ENCODE measurements at regions not wholly inside any gene's neighbourhood (a gene's known extent, or its start where the extent isn't known, plus 50 kb on each side); places are given as distances from the start of the nearest gene placed in this dataset.
A peak's percentile ranks its signal among the peaks of the same experiment; 100 is the strongest.

GRCh38 chr12:13288937-13289652, 92.6 kb downstream of the EMP1 start:
- H3K4me1 Mint-ChIP-seq (ENCODE audit: low read depth) = no peaks in the 10 kb centered on the region
- intact Hi-C loops (cut with micrococcal nuclease) = no loop called here
- H3K27ac Mint-ChIP-seq = no peak overlapping the region
- no peak for DNase-seq (ENCODE audit: low spot score)
- no peaks in the 10 kb centered on the region for H3K9me3 Mint-ChIP-seq
- H3K27me3 Mint-ChIP-seq (ENCODE audit: low read depth) = peaks cover 7% of the 10 kb centered on the region
- no peak overlapping the region for H3K4me3 Mint-ChIP-seq (ENCODE audit: low read depth)
- no peaks in the 10 kb centered on the region for H3K36me3 Mint-ChIP-seq (ENCODE audit: low read depth)

- Mint-ChIP-seq H3K36me3 (ENCODE audit: low read depth) (no peaks in the 10 kb centered on the region), H3K27ac (no peak overlapping the region), H3K27me3 (ENCODE audit: low read depth) (peaks cover 7% of the 10 kb centered on the region), H3K9me3 (no peaks in the 10 kb centered on the region), H3K4me1 (ENCODE audit: low read depth) (no peaks in the 10 kb centered on the region), H3K4me3 (ENCODE audit: low read depth) (no peak overlapping the region)
- intact Hi-C loops (cut with micrococcal nuclease) = no loop called here
- no peak for DNase-seq (ENCODE audit: low spot score)
Observed at GRCh38 chr12:13288501-13288900, 92.0 kb downstream of the EMP1 start.

GRCh38 chr12:13283867-13284266, 87.3 kb downstream of the EMP1 start:
- Mint-ChIP-seq H3K4me3 (ENCODE audit: low read depth) (no peak overlapping the region), H3K27ac (no peak overlapping the region), H3K4me1 (ENCODE audit: low read depth) (no peaks in the 10 kb centered on the region), H3K9me3 (no peaks in the 10 kb centered on the region), H3K36me3 (ENCODE audit: low read depth) (no peaks in the 10 kb centered on the region), H3K27me3 (ENCODE audit: low read depth) (peaks cover 7% of the 10 kb centered on the region)
- DNase-seq (ENCODE audit: low spot score) = no peak
- intact Hi-C loops (cut with micrococcal nuclease) = no loop called here

GRCh38 chr12:13282861-13283260, 86.3 kb downstream of the EMP1 start:
- H3K27me3 Mint-ChIP-seq (ENCODE audit: low read depth) = peaks cover 10% of the 10 kb centered on the region
- no peak overlapping the region for H3K4me3 Mint-ChIP-seq (ENCODE audit: low read depth)
- H3K36me3 Mint-ChIP-seq (ENCODE audit: low read depth) = no peaks in the 10 kb centered on the region
- H3K4me1 Mint-ChIP-seq (ENCODE audit: low read depth) = peaks cover 3% of the 10 kb centered on the region
- H3K27ac Mint-ChIP-seq = no peak overlapping the region
- H3K9me3 Mint-ChIP-seq = no peaks in the 10 kb centered on the region
- no peak for DNase-seq (ENCODE audit: low spot score)
- intact Hi-C loops (cut with micrococcal nuclease) = no loop called here

- peaks cover 28% of the 10 kb centered on the region for H3K27me3 Mint-ChIP-seq (ENCODE audit: low read depth)
- no peaks in the 10 kb centered on the region for H3K9me3 Mint-ChIP-seq
- H3K4me3 Mint-ChIP-seq (ENCODE audit: low read depth) = no peak overlapping the region
- no peaks in the 10 kb centered on the region for H3K36me3 Mint-ChIP-seq (ENCODE audit: low read depth)
- no peak overlapping the region for H3K27ac Mint-ChIP-seq
- intact Hi-C loops (cut with micrococcal nuclease) = loop anchor here (2.0 to 10.0 kb wide), 3 partner anchors 256 to 889 kb away; no protein-coding TSS in a partner anchor
- peak; percentile 34 for DNase-seq (ENCODE audit: low spot score)
- peaks cover 3% of the 10 kb centered on the region for H3K4me1 Mint-ChIP-seq (ENCODE audit: low read depth)
Observed at GRCh38 chr12:13278249-13278787, 81.8 kb downstream of the EMP1 start.

- peaks cover 28% of the 10 kb centered on the region for H3K27me3 Mint-ChIP-seq (ENCODE audit: low read depth)
- no peak overlapping the region for H3K4me3 Mint-ChIP-seq (ENCODE audit: low read depth)
- no peak overlapping the region for H3K27ac Mint-ChIP-seq
- H3K9me3 Mint-ChIP-seq = no peaks in the 10 kb centered on the region
- intact Hi-C loops (cut with micrococcal nuclease) = loop anchor here (5.0 to 10.0 kb wide), 2 partner anchors 388 to 890 kb away; no protein-coding TSS in a partner anchor
- peaks cover 3% of the 10 kb centered on the region for H3K4me1 Mint-ChIP-seq (ENCODE audit: low read depth)
- H3K36me3 Mint-ChIP-seq (ENCODE audit: low read depth) = no peaks in the 10 kb centered on the region
- DNase-seq (ENCODE audit: low spot score) = no peak
Observed at GRCh38 chr12:13277293-13277692, 80.8 kb downstream of the EMP1 start.

GRCh38 chr12:13275241-13276085, 78.9 kb downstream of the EMP1 start:
- Mint-ChIP-seq H3K27me3 (ENCODE audit: low read depth) (peaks cover 33% of the 10 kb centered on the region), H3K36me3 (ENCODE audit: low read depth) (no peaks in the 10 kb centered on the region), H3K27ac (no peak overlapping the region), H3K4me1 (ENCODE audit: low read depth) (peaks cover 3% of the 10 kb centered on the region), H3K4me3 (ENCODE audit: low read depth) (no peak overlapping the region), H3K9me3 (no peaks in the 10 kb centered on the region)
- intact Hi-C loops (cut with micrococcal nuclease) = loop anchor here (5.0 to 10.0 kb wide), 2 partner anchors 389 to 892 kb away; no protein-coding TSS in a partner anchor
- DNase-seq (ENCODE audit: low spot score) = no peak

- Mint-ChIP-seq H3K36me3 (ENCODE audit: low read depth) (no peaks in the 10 kb centered on the region), H3K4me3 (ENCODE audit: low read depth) (no peak overlapping the region), H3K9me3 (no peaks in the 10 kb centered on the region), H3K27ac (no peak overlapping the region), H3K4me1 (ENCODE audit: low read depth) (peaks cover 3% of the 10 kb centered on the region), H3K27me3 (ENCODE audit: low read depth) (peaks cover 29% of the 10 kb centered on the region)
- no peak for DNase-seq (ENCODE audit: low spot score)
- intact Hi-C loops (cut with micrococcal nuclease) = loop anchor here (10.0 kb wide), 1 partner anchor 391 kb away; no protein-coding TSS in a partner anchor
Observed at GRCh38 chr12:13273850-13274249, 77.3 kb downstream of the EMP1 start.

- Mint-ChIP-seq H3K36me3 (ENCODE audit: low read depth) (no peaks in the 10 kb centered on the region), H3K27me3 (ENCODE audit: low read depth) (peaks cover 27% of the 10 kb centered on the region), H3K4me3 (ENCODE audit: low read depth) (no peak overlapping the region), H3K27ac (no peak overlapping the region), H3K9me3 (no peaks in the 10 kb centered on the region), H3K4me1 (ENCODE audit: low read depth) (peaks cover 1% of the 10 kb centered on the region)
- DNase-seq (ENCODE audit: low spot score) = no peak
- intact Hi-C loops (cut with micrococcal nuclease) = loop anchor here (10.0 kb wide), 1 partner anchor 392 kb away; no protein-coding TSS in a partner anchor
Observed at GRCh38 chr12:13273097-13273496, 76.6 kb downstream of the EMP1 start.

- Mint-ChIP-seq H3K4me3 (ENCODE audit: low read depth) (no peak overlapping the region), H3K27me3 (ENCODE audit: low read depth) (peaks cover 22% of the 10 kb centered on the region), H3K9me3 (no peaks in the 10 kb centered on the region), H3K36me3 (ENCODE audit: low read depth) (no peaks in the 10 kb centered on the region), H3K4me1 (ENCODE audit: low read depth) (no peaks in the 10 kb centered on the region), H3K27ac (no peak overlapping the region)
- no peak for DNase-seq (ENCODE audit: low spot score)
- intact Hi-C loops (cut with micrococcal nuclease) = loop anchor here (10.0 kb wide), 1 partner anchor 394 kb away; no protein-coding TSS in a partner anchor
Observed at GRCh38 chr12:13270817-13271216, 74.3 kb downstream of the EMP1 start.

All from activated T-helper 2 cell treated with anti-CD3 and anti-CD28 coated beads, Interferon-gamma antibody, Interleukin-2, Interleukin-4, amounts not matched to agents 10 μg/mL and 5 μg/mL and 100 μg/mL, durations not matched to agents 14 hours and 24 hours and 36 hours (primary cell).